ENCODE measurements at regions not wholly inside any gene's neighbourhood (a gene's known extent, or its start where the extent isn't known, plus 50 kb on each side); places are given as distances from the start of the nearest gene placed in this dataset.

DNA sequence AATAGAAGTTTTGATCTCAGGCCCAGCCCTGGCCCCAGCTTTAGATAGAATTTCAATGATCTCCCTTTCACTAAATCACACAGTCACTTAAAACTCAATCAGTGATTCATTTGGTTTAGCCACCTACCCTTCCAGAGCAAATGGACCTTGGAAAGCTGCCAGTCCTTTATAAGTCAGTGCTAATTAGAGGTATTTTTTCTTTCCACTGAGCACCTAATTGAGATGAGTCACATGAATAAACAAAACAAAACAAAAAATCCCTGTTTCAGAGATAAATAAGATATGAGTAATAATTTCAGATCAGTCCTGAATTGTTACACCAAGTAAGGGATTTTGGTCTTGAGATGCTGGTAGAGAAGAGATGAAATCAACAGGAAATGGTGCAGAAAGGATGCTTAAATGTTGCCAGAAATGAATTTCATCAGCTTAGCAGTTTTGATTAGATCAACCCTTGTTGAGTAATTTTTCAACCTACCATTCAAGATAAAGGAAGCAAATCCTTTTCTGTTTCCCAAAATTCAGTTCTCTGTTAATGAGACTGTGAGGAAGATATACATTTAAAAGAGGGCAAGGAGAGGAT lies 352.0 kb upstream of the COL8A1 start:
- DNase-seq: no peak

DNA sequence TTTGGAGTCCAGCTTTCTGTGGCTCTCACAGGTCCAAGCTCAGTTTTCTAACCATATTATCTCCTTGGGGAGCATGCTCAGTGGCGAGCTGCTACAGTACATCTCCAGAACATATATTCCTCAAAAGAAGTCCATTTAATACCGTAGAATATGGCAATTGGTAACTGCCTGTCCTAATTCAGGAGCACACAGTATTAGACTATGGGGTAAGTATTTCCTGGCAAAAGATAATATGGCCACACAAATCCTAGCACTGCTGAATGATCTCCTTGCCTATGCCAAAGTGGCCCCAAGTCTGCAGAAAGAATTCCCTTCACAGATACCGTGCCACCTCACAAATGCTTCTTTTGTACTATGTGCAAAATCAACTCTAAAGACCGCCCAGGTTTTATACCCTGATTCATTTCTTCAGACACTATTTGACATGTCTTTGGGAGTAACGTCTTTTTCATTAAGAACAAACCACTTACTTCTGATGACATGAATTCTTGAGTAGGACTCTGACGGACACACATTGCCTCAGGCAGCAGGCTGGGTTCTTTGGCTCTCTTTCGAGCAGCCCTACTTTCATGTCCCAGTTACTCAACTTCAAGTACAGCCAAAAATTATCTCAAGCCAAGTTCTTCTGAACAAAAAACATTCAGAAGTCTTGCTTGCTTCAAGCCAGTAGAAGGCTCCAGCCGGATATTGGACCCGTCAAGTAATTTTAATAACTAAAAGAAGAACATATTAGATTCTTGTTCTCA lies 368.3 kb upstream of the DCBLD2 start:
- DNase-seq: no peak

DNA sequence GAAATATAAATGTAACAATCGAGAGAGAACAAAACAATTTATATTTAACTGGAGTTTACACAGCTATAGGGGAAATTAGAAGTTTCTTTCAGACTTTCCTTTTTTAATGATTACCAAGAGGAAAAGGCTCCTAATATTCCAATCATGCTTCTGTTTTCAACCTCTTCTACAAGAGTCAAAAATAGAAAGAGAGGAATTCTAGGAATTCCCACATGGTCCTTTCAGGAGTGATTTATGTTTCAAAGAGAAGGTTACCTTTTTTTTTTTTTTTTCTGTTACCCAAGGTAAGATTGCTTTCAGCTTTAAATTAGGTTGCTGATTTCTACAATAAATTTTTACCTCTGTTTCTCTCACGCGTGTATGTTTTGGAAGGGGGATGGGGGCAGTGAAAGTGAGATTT lies 355.3 kb upstream of the DCBLD2 start:
- DNase-seq: no peak

DNA sequence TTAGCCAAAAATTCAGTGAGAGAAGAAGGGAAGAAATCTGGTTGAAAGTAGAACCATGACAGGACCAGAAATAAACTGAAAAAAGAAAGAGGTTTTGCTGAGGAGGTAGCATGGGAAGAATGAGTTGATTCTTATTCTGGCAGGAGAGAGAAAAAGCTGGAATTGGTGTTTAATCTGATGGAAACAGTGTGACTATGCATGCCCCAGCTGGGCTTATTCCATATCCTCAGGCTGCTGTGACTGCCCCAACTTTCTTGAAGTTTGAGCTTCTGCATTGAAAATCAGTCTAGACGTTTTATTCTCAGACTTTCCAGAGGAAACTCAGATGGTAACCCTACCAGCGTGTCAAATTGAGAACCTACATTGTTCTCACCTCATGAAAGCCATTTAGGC lies 352.5 kb upstream of the DCBLD2 start:
- no peak for DNase-seq

DNA sequence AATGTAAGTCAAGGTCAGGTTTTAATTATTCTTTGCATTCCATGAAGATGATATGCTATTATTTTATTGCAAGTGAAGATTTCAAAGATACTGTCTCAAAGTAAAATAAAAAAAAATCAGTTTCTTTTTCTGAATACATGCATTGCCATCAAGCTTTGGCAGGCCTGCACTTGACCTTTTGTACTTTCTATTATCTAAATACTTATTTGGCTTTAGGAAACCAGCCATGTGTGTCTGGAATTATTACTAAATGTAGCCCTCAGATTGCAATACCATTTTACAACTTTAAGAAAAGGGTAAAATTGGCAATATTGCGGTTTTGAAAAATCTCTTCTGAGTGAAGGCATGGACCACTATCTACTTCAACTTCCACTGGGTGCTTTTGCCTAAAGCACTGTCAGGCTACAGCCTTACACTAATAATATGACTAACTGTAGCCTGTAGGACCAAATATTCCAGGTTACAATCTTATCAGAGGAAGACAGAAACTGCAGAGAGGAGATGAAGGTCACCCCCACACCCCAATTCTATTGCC lies 349.4 kb upstream of the DCBLD2 start:
- DNase-seq: no peak

DNA sequence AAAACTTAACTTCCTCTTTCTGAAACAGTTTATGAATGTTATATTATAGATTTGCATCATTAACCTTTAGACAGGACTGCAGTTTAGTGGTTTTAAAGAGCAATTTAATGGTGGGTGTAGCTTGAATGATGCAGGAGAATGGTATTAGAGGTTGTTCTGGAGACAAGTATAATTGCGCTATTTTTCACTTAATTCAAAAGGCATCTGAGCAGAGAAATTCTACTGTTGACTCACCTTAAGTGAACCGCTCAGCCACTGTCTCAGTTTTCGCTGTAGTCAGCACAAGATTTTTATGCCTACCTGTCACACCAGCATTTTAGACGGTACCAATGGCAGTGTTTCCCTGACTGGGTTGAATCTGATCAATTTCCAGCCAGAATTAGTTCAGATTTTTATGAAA lies 348.8 kb upstream of the DCBLD2 start:
- DNase-seq: no peak

DNA sequence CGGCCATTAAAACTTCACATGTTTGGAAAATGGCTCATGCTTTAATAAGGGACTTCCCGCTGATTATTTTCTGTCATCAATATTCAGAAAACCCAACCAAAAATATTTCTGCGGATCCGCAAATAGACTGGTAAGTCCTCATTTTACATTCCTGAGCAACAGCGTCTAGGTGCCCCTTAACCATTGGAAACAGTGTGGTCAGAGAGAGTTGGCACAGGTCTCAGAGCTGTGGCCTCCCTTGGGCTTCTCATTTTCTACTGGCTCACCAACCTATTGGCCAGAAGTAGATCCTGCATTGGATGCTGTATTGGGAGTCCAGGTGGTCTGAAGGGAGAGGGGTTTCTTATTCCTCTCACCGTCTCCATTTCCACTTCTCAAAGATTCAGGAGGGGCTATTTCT lies 348.1 kb upstream of the DCBLD2 start:
- DNase-seq: no peak

DNA sequence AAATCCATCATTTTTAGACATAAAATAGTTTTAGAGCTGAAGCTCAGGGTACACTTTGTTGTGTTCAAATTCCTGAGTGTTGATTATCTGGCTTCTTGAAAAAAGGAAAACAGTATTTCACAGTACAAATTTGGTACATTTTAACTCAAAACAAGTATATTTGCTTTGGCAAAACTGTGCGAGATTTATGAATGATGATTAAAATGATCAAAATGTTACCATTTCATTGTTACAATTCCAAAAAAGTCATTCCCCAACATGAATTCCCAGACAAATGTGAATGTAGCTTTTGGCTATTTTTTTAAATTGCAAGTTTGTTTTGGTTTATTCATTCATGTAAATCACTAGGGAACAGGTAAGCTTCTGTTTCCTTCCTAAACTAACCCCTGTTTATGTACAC lies 347.4 kb upstream of the DCBLD2 start:
- no peak for DNase-seq

DNA sequence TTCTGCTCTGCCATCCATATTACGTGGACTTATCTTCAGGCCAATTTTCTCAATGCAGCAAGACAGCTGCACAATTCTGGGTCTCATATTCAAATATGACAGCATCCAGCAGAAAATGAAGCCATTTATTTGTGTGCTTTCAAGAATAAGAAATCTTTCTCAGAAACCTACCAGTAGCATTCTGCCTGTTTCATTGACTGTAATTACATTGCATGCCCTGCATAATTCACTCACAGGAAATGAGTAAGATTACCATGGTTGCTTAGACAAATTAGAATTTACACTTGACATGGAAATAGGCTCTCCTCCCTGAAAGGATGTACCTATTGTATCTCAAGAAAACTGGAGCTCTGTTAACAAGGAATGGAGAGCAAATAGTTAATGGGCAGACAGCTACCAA lies 346.6 kb upstream of the DCBLD2 start:
- no peak for DNase-seq

DNA sequence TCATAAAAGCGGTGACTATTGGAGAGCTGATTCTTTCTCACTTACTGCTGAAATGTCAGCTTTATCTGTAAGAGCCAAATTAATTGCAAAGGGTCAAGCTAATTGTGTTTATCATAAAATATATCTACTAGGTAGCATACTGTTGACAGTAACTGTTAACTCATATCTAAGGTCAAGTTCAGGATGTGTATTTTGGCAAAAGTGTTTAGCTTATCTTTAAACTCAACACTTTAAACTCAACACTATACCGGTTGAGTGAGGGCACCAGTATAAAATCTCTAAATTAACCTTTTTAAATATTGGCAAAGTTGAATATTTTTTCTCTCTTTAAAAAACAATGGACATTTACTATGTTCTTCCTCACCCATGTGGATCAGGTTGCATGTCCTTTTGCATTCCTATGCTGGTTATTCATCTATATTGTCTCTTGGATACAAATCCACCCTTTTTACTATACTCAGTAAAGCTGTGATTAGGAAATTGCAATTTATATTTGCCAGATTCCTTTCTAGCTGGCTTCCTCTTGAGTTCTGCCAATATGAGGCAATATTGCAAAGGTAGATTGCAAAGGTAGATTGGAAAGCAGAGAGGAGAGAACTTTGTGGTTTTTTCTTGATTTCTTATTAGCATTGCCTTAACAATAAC lies 344.6 kb upstream of the DCBLD2 start:
- no peak for DNase-seq

DNA sequence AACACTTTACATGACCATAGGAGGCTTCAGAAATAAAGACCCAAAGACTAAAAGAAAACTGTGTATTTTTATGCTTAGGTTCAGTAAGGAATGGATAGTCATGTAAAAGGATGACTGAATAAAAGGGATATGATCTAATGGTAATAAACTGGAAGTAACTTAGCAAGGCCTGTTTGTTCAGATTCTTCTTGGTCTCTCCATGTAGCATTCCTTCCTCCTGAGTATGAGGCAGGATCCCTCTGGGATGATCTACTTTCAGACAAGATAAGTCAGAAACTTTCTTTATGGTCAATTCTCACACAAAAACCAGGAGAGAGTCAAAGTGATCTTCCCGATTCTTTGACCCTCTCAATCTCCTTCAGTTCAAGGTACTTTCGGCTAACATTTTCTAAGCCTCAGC lies 340.8 kb upstream of the DCBLD2 start:
- no peak for DNase-seq

DNA sequence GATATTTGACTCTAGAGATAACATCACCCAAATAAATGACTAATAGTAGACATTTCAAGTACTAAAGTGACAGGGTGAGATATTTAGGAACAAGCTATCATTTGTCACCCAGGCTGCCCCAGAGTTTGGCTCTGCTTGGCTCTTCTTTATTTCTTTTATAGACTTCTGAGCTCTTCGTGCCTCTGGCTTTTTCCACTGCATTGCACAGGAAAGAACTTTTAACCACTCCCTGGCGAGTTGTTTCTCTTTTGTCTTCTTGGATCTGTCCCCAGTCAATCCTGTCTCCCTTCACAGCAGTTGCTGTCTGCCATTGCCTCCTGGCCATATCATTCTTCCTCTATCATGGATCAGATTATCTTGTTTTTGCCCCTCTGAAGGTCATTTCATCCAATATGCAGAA lies 339.2 kb upstream of the DCBLD2 start:
- DNase-seq: no peak

DNA sequence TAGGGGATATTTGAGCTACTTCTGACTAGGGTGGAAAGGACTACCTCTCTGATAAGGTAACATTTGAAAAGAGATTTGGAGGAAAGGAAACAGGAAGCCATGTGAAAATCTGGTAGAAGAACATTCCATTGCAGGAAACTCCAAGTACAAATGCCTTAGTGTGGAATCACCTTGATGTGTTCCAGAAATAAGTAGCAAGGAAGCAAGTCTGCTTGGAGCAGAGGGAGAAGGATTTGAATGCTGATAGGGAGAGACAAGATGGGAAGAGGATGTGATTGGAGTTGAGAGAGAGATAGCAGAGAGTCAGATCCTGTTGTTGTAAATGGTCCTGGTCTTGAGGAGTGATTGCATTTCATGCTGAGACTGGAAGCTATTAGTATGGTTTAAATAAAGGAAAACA lies 335.1 kb upstream of the DCBLD2 start:
- DNase-seq: no peak

DNA sequence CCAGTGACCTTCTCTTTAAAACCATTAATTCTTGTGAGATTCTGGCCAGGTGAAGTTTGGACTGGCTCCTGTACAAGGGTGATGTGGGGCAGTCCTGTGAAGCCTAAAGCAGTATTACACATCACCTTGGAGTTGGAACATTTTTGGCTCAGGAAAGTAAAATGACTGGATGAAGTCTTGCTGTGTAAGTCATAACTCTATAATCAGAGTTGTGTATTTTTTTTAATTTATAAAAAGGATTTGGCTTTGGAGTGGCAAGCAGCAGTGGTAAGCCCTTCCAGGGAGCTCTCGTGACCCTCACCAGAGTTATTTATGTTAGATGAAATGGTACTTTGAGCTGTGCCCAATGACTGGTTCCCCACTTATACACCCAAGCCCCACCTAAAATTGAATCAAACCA lies 331.2 kb upstream of the DCBLD2 start:
- DNase-seq: no peak

DNA sequence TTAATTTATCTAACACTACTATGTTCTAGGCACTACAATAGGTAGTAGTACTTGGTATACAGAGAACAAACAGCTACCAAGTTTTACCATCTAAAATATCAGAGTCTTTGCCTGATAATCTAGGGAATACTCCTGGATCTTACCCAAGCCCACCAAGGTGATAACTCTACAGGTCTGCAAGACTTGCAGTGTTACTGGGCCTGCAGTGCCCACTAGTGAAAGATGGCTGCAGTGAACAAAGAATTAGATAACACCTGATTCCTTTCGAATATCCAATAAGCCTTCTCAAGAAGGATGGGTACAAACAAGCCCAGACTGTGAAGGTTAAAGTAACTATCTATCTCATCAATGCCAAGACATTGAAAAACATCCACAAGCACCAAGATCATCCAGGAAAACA lies 317.0 kb upstream of the DCBLD2 start:
- DNase-seq: no peak

DNA sequence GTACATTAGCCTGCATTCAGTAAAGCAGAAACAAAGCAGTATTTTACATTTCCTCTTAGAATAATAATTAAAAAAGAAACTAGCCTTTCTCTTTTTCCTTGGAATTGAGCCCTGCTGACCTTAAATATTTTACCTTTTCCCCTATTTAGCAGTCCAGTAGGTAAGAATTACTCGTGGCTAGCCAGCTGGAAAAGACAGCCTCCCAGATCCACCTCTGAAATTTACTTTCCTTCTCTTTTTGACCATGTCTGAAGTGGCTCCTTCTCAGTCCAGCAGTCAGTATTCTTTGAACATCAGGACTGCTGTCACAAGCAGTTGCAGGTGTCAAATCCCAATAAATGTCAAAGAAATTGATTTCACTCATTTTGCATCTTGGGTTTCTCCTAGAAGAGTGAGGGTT lies 311.5 kb upstream of the DCBLD2 start:
- no peak for DNase-seq

DNA sequence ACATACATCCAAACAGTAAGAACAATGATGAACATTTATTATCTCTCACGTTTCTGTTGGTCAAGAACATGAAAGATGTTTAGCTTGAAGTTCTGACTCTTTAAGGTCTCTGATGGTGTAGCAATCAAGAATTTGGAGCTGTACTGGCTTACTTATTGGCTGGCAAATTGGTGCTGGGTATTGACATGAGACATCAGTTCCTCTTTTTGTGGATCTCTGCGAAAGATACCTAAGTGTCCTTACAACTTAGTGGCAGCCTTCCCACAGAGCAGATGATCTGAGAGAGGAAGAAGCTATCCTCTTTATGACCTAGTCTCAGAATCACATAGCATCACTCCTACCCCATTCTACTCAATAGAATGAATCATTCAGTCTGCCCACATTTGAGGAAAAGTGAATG lies 309.8 kb upstream of the DCBLD2 start:
- DNase-seq: no peak

DNA sequence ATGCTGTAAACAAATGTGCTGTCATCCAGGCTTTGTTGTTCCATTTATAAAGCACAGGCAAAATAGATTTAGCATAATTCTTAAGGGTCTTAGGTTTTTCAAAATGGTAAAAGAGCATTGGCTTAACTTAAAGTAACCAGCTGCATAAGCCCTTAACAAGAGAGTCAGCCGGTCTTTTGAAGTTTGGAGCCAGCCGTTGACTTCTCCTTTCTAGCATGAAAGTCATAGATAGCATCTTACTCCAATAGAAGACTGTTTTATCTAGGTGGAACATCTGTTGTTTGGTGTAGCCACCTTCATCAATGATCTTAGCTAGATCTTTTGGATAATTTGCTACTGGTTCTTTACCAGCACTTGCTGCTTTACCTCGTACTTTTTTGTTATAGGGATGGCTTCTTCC lies 297.5 kb upstream of the DCBLD2 start:
- no peak for DNase-seq

DNA sequence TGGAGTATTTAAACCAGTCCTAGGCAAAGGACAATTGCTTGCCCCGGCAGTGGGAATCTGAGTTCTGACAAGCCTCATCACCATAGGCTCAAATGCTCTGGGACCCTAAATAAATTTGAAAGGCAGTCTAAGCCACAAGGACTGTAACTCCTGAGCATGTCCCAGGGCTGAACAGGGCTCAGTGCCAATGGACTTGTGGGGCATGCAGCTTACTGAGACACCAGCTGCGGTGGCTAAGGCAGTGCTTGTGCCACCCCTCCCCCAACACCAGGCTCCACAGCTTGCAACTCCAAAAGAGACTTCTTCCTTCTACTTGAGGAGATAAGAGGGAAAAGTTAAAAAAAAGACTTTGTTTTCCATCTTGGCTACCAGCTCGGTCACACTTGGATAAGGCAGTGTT lies 289.7 kb upstream of the DCBLD2 start:
- DNase-seq: no peak

DNA sequence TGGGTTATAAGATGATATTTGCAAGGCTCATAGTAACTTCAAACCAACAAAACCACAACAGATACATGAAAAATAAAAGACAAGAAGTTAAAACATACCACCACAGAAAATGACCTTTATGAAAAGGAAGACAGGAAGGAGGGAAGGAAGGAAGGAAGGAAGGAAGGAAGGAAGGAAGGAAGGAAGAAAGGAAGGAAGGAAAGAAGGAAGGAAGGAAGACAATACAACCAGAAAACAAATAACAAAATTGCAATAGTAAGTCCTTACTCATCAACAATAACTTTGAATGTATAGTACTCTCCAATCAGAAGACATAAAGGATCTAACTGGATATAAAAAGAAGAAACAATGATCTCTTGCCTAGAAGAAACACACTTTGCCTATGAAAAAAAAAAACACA lies 287.4 kb upstream of the DCBLD2 start:
- DNase-seq: no peak

DNA sequence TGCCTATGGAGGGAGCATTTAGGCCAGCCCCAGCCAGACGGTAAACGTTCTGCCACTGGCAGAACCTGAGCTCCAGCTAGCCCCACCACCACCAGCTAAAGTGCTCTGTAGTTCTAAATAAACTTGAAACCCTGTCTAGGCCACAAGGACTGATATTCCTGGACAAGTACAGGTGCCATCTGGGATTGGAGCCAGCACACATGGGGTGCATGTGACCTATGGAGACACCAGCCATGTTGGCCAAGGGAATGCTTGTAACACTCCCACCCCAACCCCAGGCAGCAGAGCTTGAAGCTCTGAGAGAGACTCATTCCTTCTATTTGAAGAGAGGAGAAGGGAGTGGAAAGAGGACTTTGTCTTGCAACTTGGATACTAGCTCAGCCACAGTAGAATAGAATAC lies 284.5 kb upstream of the DCBLD2 start:
- DNase-seq: no peak

DNA sequence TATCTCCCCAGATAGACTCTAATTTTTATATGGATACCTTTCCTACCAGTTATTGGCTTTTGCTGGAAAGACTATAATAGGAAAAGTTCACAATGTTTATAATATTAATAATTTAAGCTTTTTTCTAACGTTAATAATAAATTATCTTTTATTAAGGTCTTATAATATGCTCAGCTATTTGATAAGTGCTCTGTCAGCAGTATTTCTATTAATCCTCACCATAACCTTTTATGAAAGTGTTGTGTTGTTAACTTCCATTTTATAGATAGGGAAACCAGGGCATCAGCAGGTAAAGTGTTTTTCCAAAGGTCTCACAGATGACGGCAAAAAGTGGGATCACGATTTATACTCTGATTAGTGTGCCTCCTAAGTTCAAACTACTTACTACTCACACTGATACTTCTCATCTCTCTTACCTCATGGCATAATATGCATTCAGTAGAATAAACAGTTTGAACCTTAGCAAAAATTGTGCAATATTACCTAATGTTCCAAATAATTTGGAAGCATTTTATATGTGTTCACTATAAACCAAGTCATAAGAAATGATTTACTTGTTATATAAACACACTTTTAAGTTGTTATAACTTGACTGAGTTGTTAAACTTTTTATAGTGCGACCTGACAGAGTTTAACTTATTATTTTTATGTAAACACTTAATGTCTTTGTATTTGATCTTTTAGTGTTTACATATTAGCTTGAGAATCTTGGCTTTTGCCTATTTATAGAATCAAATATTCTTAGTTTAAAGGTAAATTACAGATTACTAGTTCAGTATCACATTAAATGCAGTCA lies 274.9 kb upstream of the DCBLD2 start:
- no peak for DNase-seq

DNA sequence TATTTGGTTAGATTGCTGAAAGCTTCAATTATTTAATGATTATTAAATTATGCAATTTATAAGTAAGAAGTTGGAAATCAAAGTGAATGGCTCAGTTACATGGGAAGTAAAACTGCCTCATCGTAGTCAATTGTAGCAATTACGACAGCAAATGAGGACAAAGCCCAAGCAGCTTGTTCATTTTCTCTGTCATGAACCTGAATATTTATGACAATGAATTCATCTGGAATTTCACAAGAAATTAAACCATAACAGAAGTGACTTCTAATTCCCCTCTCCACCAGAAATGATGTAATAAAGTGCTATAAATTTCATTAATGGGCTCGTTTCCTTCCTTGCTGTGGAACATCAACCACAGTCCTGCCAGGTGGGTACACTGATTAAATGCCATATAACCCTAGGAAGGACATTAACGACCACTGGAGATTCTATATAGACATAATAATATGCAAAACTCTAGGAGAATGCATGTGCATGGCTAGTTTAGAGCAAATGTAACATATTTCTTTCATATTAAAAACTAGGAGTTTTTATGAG lies 273.8 kb upstream of the DCBLD2 start:
- no peak for DNase-seq

Data from NCI-H1694 treated with DMSO at 0.1 percent for 48 hours (cell line).